Spleen (tissue), 7 donors: ENCODE measurements at regions not wholly inside any gene's neighbourhood (a gene's known extent, or its start where the extent isn't known, plus 50 kb on each side); places are given as distances from the start of the nearest gene placed in this dataset.

Experiments used
- POLR2A ChIP-seq, 3 donors: fragments of 450-650 bp; IDR thresholded peaks; one replicate each; pipeline ENCODE4 v1.5.1; 2017; ENCODE audit warnings: antibody characterized with exemption in 3 of 3, mild to moderate bottlenecking in 1 of 3
- TF ChIP-seq, protein P1 (sequence below), 11 experiments: fragments of 200-600 bp in 7 of 11; fragments of 450-650 bp in 4 of 11; sonication (generic) in 4 of 11; IDR thresholded peaks in 8 of 11; conservative IDR thresholded peaks in 3 of 11; 1 replicate in 7 of 11; 2 replicates in 4 of 11; pipeline versions ENCODE4 v1.4.0 to v1.8.0; 2016 to 2021; ENCODE audit warnings: antibody characterized with exemption in 11 of 11, inconsistent platforms in 4 of 11, mild to moderate bottlenecking in 1 of 11
- donor health status: DM: no; HTN: no; CAD: no; lungs with moderate emphysema.
- donor health status: DM: no; HTN: no; CAD: no.
- donor health status: DM: no; HTN: no; CAD: no.

DNA sequence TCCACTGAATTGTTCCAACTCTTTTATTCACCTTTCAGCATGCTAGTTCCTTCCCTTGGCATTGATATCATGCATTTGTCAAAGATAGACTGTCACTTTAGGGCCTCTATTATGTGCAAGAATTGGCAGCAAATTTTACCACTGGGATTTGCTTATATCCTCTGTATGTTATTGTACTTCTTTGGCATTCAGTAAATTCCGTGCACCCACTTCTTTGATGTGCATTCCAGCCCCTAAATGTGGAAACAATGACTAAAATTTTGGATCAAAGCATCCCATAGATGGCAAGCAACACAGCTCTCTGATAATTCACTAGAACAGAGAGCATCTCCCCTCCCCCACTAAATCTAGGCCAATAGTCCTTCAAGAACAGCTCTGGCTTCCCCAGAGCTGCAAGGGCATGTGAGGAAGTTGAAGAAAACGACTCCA is 399.0 kb upstream of the HNRNPA3 start:
- TF ChIP-seq, protein P1, sequence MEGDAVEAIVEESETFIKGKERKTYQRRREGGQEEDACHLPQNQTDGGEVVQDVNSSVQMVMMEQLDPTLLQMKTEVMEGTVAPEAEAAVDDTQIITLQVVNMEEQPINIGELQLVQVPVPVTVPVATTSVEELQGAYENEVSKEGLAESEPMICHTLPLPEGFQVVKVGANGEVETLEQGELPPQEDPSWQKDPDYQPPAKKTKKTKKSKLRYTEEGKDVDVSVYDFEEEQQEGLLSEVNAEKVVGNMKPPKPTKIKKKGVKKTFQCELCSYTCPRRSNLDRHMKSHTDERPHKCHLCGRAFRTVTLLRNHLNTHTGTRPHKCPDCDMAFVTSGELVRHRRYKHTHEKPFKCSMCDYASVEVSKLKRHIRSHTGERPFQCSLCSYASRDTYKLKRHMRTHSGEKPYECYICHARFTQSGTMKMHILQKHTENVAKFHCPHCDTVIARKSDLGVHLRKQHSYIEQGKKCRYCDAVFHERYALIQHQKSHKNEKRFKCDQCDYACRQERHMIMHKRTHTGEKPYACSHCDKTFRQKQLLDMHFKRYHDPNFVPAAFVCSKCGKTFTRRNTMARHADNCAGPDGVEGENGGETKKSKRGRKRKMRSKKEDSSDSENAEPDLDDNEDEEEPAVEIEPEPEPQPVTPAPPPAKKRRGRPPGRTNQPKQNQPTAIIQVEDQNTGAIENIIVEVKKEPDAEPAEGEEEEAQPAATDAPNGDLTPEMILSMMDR (IDR thresholded peaks at IDR 0.05 in 8 of 11, conservative IDR thresholded peaks at IDR 0.05 in 3 of 11), result no peak
- TF ChIP-seq POLR2A (IDR thresholded peaks at IDR 0.05), result no peak
